CD8-positive, alpha-beta memory T cell (primary cell): ENCODE measurements at regions not wholly inside any gene's neighbourhood (a gene's known extent, or its start where the extent isn't known, plus 50 kb on each side); places are given as distances from the start of the nearest gene placed in this dataset.
"Not testable (repeated sequence)": the region's sequence is repeated elsewhere in the genome, so short reads cannot be mapped to it uniquely, and the experiment has no call there.

Source experiments
- CTCF ChIA-PET: fragments of 350-600 bp; sonication (Branson Sonifier 250); formaldehyde crosslinking; loops from one replicate; lab custom pipeline; 2021; ENCODE audit warnings: antibody characterized with exemption; lab: Charles Lee
- POLR2A ChIA-PET: fragments of 350-600 bp; sonication (Branson Sonifier 250); formaldehyde crosslinking; loops from one replicate; lab custom pipeline; 2021; ENCODE audit warnings: antibody characterized with exemption; lab: Charles Lee
- DNase-seq, 5 donors: peaks; one replicate each; pipeline versions ENCODE4 v3.0.0 to v3.0.0-alpha.2; 2020 to 2022; ENCODE audit warnings: mixed read lengths in 1 of 5
- H3K27ac ChIP-seq: one replicate; pipeline ENCODE4 v1.7.0; 2013; ENCODE audit warnings: low read depth, mild to moderate bottlenecking, low read length, moderate library complexity
- H3K27me3 ChIP-seq: 2 replicates; pipeline ENCODE4 v1.7.0; 2013; ENCODE audit warnings: low read length, mild to moderate bottlenecking; ENCODE audit not compliant: insufficient read depth, poor library complexity, severe bottlenecking
- H3K36me3 ChIP-seq: 2 replicates; pipeline ENCODE4 v1.7.0; 2013; ENCODE audit warnings: mild to moderate bottlenecking, low read length, moderate library complexity; ENCODE audit not compliant: insufficient read depth
- H3K4me1 ChIP-seq: 2 replicates; pipeline ENCODE4 v1.7.0; 2013; ENCODE audit warnings: mild to moderate bottlenecking, low read length, moderate library complexity; ENCODE audit not compliant: insufficient read depth
- H3K4me3 ChIP-seq: 2 replicates; pipeline ENCODE4 v1.7.0; 2013; ENCODE audit warnings: mild to moderate bottlenecking, low read length
- H3K9me3 ChIP-seq: 2 replicates; pipeline ENCODE4 v1.7.0; 2013; ENCODE audit warnings: mild to moderate bottlenecking, low read length
- H3K27ac Mint-ChIP-seq, 8 donors: one replicate each; pipeline ENCODE4 v1.8.0; 2020 to 2021; ENCODE audit warnings: mixed read lengths in 8 of 8, mild to moderate bottlenecking in 6 of 8, inconsistent platforms in 3 of 8, moderate library complexity in 3 of 8
- H3K27me3 Mint-ChIP-seq, 2 donors: one replicate each; pipeline ENCODE4 v1.8.0; 2020 to 2021; ENCODE audit warnings: mixed read lengths in 2 of 2, mild to moderate bottlenecking in 1 of 2, moderate library complexity in 1 of 2
- H3K36me3 Mint-ChIP-seq, 3 donors: one replicate each; pipeline ENCODE4 v1.8.0; 2020 to 2021; ENCODE audit warnings: mixed read lengths in 3 of 3, inconsistent platforms in 1 of 3, mild to moderate bottlenecking in 1 of 3
- H3K4me1 Mint-ChIP-seq, 3 donors: one replicate each; pipeline ENCODE4 v1.8.0; 2020 to 2021; ENCODE audit warnings: mixed read lengths in 3 of 3, inconsistent platforms in 1 of 3, mild to moderate bottlenecking in 1 of 3
- H3K4me3 Mint-ChIP-seq, 7 donors: one replicate each; pipeline ENCODE4 v1.8.0; 2020 to 2021; ENCODE audit warnings: mixed read lengths in 7 of 7, mild to moderate bottlenecking in 6 of 7, moderate library complexity in 4 of 7, inconsistent platforms in 2 of 7
- H3K9me3 Mint-ChIP-seq, 5 donors: one replicate each; pipeline ENCODE4 v1.8.0; 2020 to 2022; ENCODE audit warnings: mixed read lengths in 5 of 5, mild to moderate bottlenecking in 3 of 5, moderate library complexity in 2 of 5, inconsistent platforms in 1 of 5

DNA sequence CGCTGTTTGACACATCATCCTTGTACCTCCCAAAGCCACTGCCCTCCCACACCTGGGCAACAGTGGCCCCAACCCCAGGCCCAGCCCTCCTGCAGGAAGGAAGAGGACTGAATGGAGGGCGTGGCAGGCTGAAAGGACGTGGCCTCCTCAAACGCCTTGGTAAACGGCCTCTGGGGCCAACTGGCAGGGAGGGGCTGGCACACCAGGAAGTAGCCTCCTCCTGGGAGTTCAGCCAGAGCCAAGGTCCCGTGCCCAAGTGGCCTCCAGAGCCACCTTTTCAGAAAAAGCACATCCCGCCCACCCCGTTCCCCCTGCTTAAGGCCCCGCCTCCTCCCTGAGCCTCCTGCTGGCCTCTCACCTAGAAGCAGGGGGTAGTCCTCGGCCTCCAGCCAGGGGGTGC, 74.2 kb upstream of the DRD5 start:
- H3K27ac Mint-ChIP-seq, POLR2A ChIA-PET: not testable (repeated sequence)

DNA sequence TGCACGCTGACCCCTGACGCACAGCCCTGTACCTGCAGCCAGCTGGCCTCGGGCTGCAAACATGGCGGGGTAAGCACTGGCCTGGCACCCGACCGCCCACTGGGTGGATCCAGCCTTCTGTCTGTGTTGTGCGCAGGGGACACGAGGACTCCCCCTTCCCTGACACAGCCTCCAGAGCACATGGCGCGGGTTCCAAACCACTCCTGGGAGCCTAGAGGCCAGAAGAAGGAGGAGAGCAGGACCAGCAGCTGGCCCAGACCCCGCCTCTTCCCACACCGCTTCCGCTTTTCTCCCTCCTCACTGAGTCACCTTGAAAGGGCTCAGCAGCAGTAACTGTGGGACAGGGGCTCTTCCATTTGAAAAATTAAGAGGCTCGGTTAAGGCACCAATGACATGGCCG, 73.5 kb upstream of the DRD5 start:
- POLR2A ChIA-PET, H3K27ac ChIP-seq, H3K27ac Mint-ChIP-seq, H3K4me3 Mint-ChIP-seq, CTCF ChIA-PET, H3K4me1 ChIP-seq, H3K9me3 ChIP-seq, H3K36me3 ChIP-seq, H3K27me3 Mint-ChIP-seq, H3K4me3 ChIP-seq, H3K27me3 ChIP-seq, H3K36me3 Mint-ChIP-seq, H3K9me3 Mint-ChIP-seq, DNase-seq: not testable (repeated sequence)
- peaks cover 10 to 13% (median 12%) of the 10 kb centered on the region in 3 donors for H3K4me1 Mint-ChIP-seq

More for the DNA sequence above, 74.2 kb upstream of the DRD5 start:
- H3K9me3 ChIP-seq, H3K9me3 Mint-ChIP-seq, H3K36me3 ChIP-seq, H3K4me3 Mint-ChIP-seq, H3K27me3 ChIP-seq, H3K36me3 Mint-ChIP-seq, CTCF ChIA-PET, H3K27me3 Mint-ChIP-seq, H3K4me3 ChIP-seq, H3K4me1 ChIP-seq, H3K27ac ChIP-seq, DNase-seq: not testable (repeated sequence)
- H3K4me1 Mint-ChIP-seq, result peaks cover 10 to 16% (median 12%) of the 10 kb centered on the region in 3 donors

DNA sequence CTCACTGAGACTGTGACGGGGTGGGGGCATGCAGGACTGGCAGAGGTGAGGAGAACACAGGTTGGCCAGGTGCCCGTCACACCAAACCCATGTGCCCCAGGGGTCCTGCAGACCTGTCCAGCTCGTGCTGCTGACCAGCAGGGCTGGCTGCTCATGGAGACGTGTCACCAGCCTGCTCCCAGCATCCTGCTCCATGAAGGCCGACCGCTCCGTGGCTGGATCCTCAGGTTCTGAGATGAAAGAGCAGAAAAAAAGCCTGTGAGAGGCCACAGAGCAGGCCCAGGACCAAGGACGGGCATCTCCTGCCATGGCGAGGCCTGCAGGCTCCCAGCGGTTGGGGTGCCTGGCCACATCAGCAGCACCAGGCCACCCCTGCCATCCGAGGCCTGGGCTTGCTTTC, 71.7 kb upstream of the DRD5 start:
- Mint-ChIP-seq H3K27ac (no peak overlapping the region), H3K4me3 (no peak overlapping the region), H3K9me3 (no peaks in the 10 kb centered on the region), H3K36me3 (peaks cover 0 to 1% (median 0%) of the 10 kb centered on the region in 3 donors), H3K4me1 (no peaks in the 10 kb centered on the region), H3K27me3 (no peaks in the 10 kb centered on the region)
- ChIA-PET CTCF (no interaction called here), POLR2A (no interaction called here)
- H3K9me3 ChIP-seq, result no peaks in the 10 kb centered on the region
- H3K27me3 ChIP-seq, result no peaks in the 10 kb centered on the region
- H3K4me3 ChIP-seq, result no peak overlapping the region
- no peaks in the 10 kb centered on the region for H3K36me3 ChIP-seq
- no peak overlapping the region for H3K27ac ChIP-seq
- H3K4me1 ChIP-seq, result no peaks in the 10 kb centered on the region
- no peak for DNase-seq

DNA sequence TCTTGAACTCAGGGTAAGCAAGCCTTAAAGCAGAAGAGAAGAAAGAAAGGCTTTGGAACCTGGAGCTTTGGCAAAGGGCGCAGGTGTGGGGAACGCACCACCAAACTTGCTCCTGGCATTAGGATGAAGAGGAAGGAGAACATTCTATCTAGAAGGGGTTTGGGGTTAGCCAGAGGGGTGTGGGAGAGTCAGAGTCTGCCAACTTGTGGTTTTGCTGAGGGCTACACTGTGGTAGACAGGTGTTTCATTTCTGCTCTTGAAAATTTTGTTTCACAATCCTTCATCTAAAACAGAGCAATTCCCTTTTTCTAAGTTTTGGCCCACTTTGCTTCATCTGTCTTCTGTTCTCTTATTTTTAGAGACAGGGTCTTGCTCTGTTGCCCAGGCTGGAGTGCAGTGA, 66.2 kb upstream of the DRD5 start:
- H3K4me3 ChIP-seq, H3K9me3 ChIP-seq, H3K4me1 ChIP-seq, H3K27me3 Mint-ChIP-seq, H3K36me3 ChIP-seq, DNase-seq, H3K27ac Mint-ChIP-seq, H3K36me3 Mint-ChIP-seq, CTCF ChIA-PET, H3K27me3 ChIP-seq, H3K4me1 Mint-ChIP-seq, H3K27ac ChIP-seq, H3K4me3 Mint-ChIP-seq, H3K9me3 Mint-ChIP-seq, POLR2A ChIA-PET: not testable (repeated sequence)

DNA sequence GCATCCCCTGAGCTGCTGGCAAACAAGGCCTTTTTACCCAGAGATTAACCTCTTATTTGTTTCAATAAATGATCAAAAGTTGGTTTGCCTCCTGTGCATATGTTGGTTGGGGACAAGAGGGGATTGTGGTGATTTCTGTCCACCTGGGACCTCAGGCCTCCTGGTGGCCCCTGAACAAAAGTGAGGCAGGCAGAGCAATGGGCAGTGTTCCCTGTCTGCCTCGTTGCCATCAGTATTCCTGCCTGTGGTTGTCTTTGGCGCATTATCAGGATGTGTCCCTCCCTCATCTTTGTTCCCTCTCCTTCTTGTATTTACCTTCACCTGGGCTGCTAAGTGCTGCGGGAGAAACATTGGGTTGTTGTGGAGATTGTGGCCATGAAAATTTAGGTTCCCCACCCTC, 65.3 kb upstream of the DRD5 start:
- Histone ChIP-seq H3K4me3 (no peak overlapping the region), H3K36me3 (no peaks in the 10 kb centered on the region), H3K27ac (no peak overlapping the region), H3K9me3 (no peaks in the 10 kb centered on the region), H3K4me1 (no peaks in the 10 kb centered on the region), H3K27me3 (no peaks in the 10 kb centered on the region)
- Mint-ChIP-seq H3K9me3 (no peaks in the 10 kb centered on the region), H3K4me3 (no peak overlapping the region), H3K27ac (no peak overlapping the region), H3K4me1 (no peaks in the 10 kb centered on the region), H3K27me3 (peaks cover 6 to 10% of the 10 kb centered on the region in 2 donors), H3K36me3 (peaks cover 0 to 1% (median 0%) of the 10 kb centered on the region in 3 donors)
- POLR2A ChIA-PET, result no interaction called here
- CTCF ChIA-PET, result no interaction called here
- no peak for DNase-seq

DNA sequence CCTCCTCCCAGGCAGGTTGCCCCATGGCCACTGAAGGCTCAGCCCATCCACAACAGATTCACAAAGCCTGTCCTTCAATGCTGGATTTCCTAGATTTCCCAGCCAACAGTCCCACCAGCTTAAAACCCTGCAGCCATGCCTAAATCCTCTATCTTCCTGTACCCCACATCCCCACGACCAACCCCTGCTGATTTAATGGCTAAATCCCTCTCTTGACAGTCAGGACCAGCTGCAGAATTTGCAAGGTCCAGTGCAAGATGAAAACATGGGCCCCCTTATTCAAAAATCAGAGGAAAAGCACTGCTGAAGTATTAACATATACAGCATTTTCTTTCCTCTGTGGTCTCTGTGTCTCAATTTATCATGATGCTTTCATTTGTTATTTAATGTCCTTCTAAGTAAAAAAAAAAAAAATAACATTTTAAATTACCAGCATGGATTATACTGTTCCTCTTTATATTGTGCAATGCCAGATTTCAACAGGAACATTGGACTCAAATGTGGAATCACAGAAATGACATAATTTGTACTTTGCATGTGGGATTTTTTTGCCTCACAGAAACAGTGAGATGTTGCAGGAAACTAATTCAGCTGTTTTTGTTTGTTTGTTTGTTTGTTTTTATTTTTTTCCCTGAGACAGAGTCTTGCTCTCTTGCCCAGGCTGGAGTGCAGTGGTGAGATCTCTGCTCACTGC, 63.0 kb upstream of the DRD5 start:
- H3K9me3 ChIP-seq, H3K27me3 ChIP-seq, H3K4me3 Mint-ChIP-seq, H3K27ac ChIP-seq, H3K9me3 Mint-ChIP-seq, H3K4me1 ChIP-seq, H3K4me3 ChIP-seq, H3K36me3 ChIP-seq, POLR2A ChIA-PET, CTCF ChIA-PET, H3K36me3 Mint-ChIP-seq, DNase-seq, H3K4me1 Mint-ChIP-seq: not testable (repeated sequence)
- peaks cover 6 to 12% of the 10 kb centered on the region in 2 donors for H3K27me3 Mint-ChIP-seq
- peak overlapping the region in 2 of 8 donors; percentile 28 to 61 for H3K27ac Mint-ChIP-seq

DNA sequence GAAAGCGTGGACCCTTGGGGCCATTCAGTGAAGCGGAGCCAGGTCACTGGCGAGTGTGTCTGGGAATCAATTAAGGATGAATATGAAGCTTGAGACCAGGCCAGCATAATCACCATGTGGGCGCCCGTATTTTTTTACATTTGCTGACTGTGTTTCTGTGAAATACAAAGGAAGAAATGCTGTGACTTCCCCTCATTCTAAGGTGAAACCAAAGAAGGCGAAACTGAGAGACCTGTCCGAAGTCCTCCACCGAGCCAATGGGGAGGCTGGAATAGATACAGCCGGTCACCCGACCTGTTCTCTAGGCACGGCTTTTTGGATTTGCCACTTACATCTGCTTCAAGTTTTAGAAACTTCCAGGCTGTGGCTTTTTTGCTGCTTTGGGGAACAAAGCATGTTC, 59.3 kb upstream of the DRD5 start:
- H3K27me3 ChIP-seq, H3K27ac ChIP-seq, H3K9me3 ChIP-seq, CTCF ChIA-PET, POLR2A ChIA-PET, H3K27ac Mint-ChIP-seq, H3K4me1 ChIP-seq, DNase-seq, H3K4me3 Mint-ChIP-seq, H3K4me3 ChIP-seq, H3K36me3 ChIP-seq, H3K4me1 Mint-ChIP-seq, H3K9me3 Mint-ChIP-seq, H3K36me3 Mint-ChIP-seq: not testable (repeated sequence)
- H3K27me3 Mint-ChIP-seq, result peaks cover 9 to 12% of the 10 kb centered on the region in 2 donors
